HepG2 (cell line): ENCODE measurements at regions not wholly inside any gene's neighbourhood (a gene's known extent, or its start where the extent isn't known, plus 50 kb on each side); places are given as distances from the start of the nearest gene placed in this dataset.

Experiments
- ATF1 ChIP-seq: IDR thresholded peaks from 2 replicates; pipeline ENCODE4 v1.6.1; 2016; ENCODE audit warnings: mild to moderate bottlenecking, control low read depth
- CBX5 ChIP-seq: sonication (generic); formaldehyde crosslinking; IDR thresholded peaks from 2 replicates; pipeline ENCODE4 v1.4.0; 2020; ENCODE audit warnings: missing genetic modification reagents, borderline replicate concordance
- FOXA1 ChIP-seq, 2 experiments: fragments of 450-650 bp in 1 of 2; sonication (generic) in 1 of 2; formaldehyde crosslinking in 1 of 2; IDR thresholded peaks; 2 replicates each; pipeline versions ENCODE4 v1.4.0 to v1.6.1; 2016 to 2020; ENCODE audit warnings: missing genetic modification reagents in 1 of 2
- FOXP1 ChIP-seq, 2 experiments: fragments of 450-650 bp in 1 of 2; IDR thresholded peaks; 2 replicates each; pipeline ENCODE4 v1.6.1; 2017 to 2018; ENCODE audit warnings: antibody characterized with exemption in 1 of 2
- HNRNPLL ChIP-seq: fragments of 200-400 bp; formaldehyde crosslinking; IDR thresholded peaks from 2 replicates; pipeline ENCODE4 v1.6.1; 2017; ENCODE audit warnings: mild to moderate bottlenecking, low read depth, low read length; ENCODE audit not compliant: poor library complexity, severe bottlenecking
- MAFK ChIP-seq, 2 experiments: IDR thresholded peaks in 1 of 2; conservative IDR thresholded peaks in 1 of 2; 2 replicates each; pipeline ENCODE4 v1.6.1; 2011; ENCODE audit warnings: improper control_type of control experiment in 2 of 2, low read length in 2 of 2
- MBNL3 ChIP-seq: fragments of 250-450 bp; sonication (Bioruptor Pico); conservative IDR thresholded peaks from 2 replicates; pipeline ENCODE4 v1.8.0; 2022; ENCODE audit warnings: mild to moderate bottlenecking, inconsistent platforms
- MEF2D ChIP-seq: sonication (generic); formaldehyde crosslinking; IDR thresholded peaks from 2 replicates; pipeline ENCODE4 v1.5.1; 2020; ENCODE audit warnings: mild to moderate bottlenecking, missing genetic modification reagents
- POLR2A ChIP-seq, 2 experiments: IDR thresholded peaks; 2 replicates each; pipeline ENCODE4 v1.6.1; 2011; ENCODE audit warnings: low read depth in 2 of 2, low read length in 2 of 2, mild to moderate bottlenecking in 1 of 2, moderate library complexity in 1 of 2; ENCODE audit not compliant: insufficient read depth in 1 of 2
- RAD21 ChIP-seq: fragments of 450-650 bp; formaldehyde crosslinking; IDR thresholded peaks from 2 replicates; pipeline ENCODE4 v1.5.0; 2020; ENCODE audit warnings: mild to moderate bottlenecking
- RXRA ChIP-seq: sonication (generic); formaldehyde crosslinking; IDR thresholded peaks from 2 replicates; pipeline ENCODE4 v1.5.1; 2020; ENCODE audit warnings: missing genetic modification reagents
- ZNF558 ChIP-seq: sonication (generic); formaldehyde crosslinking; IDR thresholded peaks from 2 replicates; pipeline ENCODE4 v1.9.0; 2022; ENCODE audit warnings: mild to moderate bottlenecking, missing genetic modification reagents, borderline replicate concordance
- TF ChIP-seq, protein P1 (sequence below): sonication (generic); formaldehyde crosslinking; IDR thresholded peaks from 2 replicates; pipeline ENCODE4 v1.5.0; 2020; ENCODE audit warnings: mild to moderate bottlenecking, missing genetic modification reagents, moderate library complexity

DNA sequence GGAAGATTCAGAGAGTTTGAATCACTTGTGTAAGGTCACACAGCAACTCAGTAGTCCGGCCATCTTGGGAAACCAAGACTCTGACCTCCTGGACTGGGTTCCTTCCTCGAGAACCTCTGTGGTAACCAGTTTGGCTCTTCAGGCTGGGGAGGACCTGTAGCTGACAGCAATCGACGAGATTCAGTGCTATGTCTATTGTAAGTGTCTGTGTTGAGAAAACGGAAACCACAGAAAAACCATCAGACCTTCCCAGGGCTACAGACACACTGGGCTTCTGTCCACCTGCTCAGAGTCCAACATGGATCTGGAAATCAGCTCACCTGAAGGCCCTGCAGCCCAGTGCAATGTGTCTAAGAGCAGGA is 403.7 kb downstream of the RPS24 start:
- TF ChIP-seq HNRNPLL: no peak
- TF ChIP-seq CBX5 (CRISPR knock-in tag): no peak
- no peak for TF ChIP-seq ATF1 (CRISPR knock-in tag)
- no peak for TF ChIP-seq FOXP1 (IDR thresholded peaks at IDR 0.05)
- no peak for TF ChIP-seq FOXP1 (CRISPR knock-in tag; IDR thresholded peaks at IDR 0.05)
- TF ChIP-seq, protein P1, sequence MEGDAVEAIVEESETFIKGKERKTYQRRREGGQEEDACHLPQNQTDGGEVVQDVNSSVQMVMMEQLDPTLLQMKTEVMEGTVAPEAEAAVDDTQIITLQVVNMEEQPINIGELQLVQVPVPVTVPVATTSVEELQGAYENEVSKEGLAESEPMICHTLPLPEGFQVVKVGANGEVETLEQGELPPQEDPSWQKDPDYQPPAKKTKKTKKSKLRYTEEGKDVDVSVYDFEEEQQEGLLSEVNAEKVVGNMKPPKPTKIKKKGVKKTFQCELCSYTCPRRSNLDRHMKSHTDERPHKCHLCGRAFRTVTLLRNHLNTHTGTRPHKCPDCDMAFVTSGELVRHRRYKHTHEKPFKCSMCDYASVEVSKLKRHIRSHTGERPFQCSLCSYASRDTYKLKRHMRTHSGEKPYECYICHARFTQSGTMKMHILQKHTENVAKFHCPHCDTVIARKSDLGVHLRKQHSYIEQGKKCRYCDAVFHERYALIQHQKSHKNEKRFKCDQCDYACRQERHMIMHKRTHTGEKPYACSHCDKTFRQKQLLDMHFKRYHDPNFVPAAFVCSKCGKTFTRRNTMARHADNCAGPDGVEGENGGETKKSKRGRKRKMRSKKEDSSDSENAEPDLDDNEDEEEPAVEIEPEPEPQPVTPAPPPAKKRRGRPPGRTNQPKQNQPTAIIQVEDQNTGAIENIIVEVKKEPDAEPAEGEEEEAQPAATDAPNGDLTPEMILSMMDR (CRISPR knock-in tag): no peak
- no peak for TF ChIP-seq MAFK (conservative IDR thresholded peaks at IDR 0.05 in 1 of 2, IDR thresholded peaks at IDR 0.05 in 1 of 2; ENCODE audit: low read length in 2 of 2)
- no peak for TF ChIP-seq MBNL3 (CRISPR knock-in tag)
- no peak for TF ChIP-seq RXRA (CRISPR knock-in tag)
- no peak for TF ChIP-seq MEF2D (CRISPR knock-in tag)
- TF ChIP-seq ZNF558: no peak
- no peak for TF ChIP-seq RAD21 (CRISPR knock-in tag)
- TF ChIP-seq FOXA1 (IDR thresholded peaks at IDR 0.05): no peak
- no peak for TF ChIP-seq FOXA1 (CRISPR knock-in tag; IDR thresholded peaks at IDR 0.05)
- TF ChIP-seq POLR2A (IDR thresholded peaks at IDR 0.05; ENCODE audit: insufficient read depth in 1 of 2, low read depth in 2 of 2, low read length in 2 of 2): no peak
